Cardiac septum (tissue), 1 donor: ENCODE measurements at regions not wholly inside any gene's neighbourhood (a gene's known extent, or its start where the extent isn't known, plus 50 kb on each side); places are given as distances from the start of the nearest gene placed in this dataset.
"Not testable (repeated sequence)": the region's sequence is repeated elsewhere in the genome, so short reads cannot be mapped to it uniquely, and the experiment has no call there.

ENCODE experiments used
- DNase-seq: peaks from one replicate; pipeline ENCODE4 v3.0.0-alpha.2; 2020; ENCODE audit warnings: low spot score
- intact Hi-C: fragments of 100-400 bp; cut with DNase I; formaldehyde crosslinking; loops from one replicate; pipeline ENCODE4 v1.14.0; 2022
- donor health status: DM: no; HTN: no; CAD: no.

GRCh38 chr5:38768412-38769211 lies 77.2 kb upstream of the OSMR start:
- DNase-seq: no peak
- intact Hi-C loops: no loop called here

- no peak for DNase-seq
- intact Hi-C loops: no loop called here
These were observed 73.3 kb upstream of the OSMR start for GRCh38 chr5:38772471-38772870.

- intact Hi-C loops: no loop called here
- DNase-seq: no peak
These were observed 70.5 kb upstream of the OSMR start for GRCh38 chr5:38775218-38775840.

GRCh38 chr5:38776149-38776896 lies 69.5 kb upstream of the OSMR start:
- intact Hi-C loops: no loop called here
- no peak for DNase-seq

- no peak for DNase-seq
- intact Hi-C loops: no loop called here
These were observed 68.7 kb upstream of the OSMR start for GRCh38 chr5:38777111-38777510.

- intact Hi-C loops: no loop called here
These were observed 65.5 kb upstream of the OSMR start for GRCh38 chr5:38780316-38780715.

GRCh38 chr5:38780945-38781344 lies 64.9 kb upstream of the OSMR start:
- no peak for DNase-seq
- intact Hi-C loops: no loop called here

More at GRCh38 chr5:38780316-38780715, 65.5 kb upstream of the OSMR start:
- DNase-seq: no peak

- no peak for DNase-seq
- intact Hi-C loops: no loop called here
These were observed 63.5 kb upstream of the OSMR start for GRCh38 chr5:38782180-38782835.

GRCh38 chr5:38783011-38783561 lies 62.7 kb upstream of the OSMR start:
- DNase-seq: no peak
- intact Hi-C loops: no loop called here

GRCh38 chr5:38789134-38789533 lies 56.7 kb upstream of the OSMR start:
- DNase-seq: no peak
- intact Hi-C loops: no loop called here

GRCh38 chr5:38789777-38790176 lies 56.0 kb upstream of the OSMR start:
- no peak for DNase-seq
- intact Hi-C loops: no loop called here

- intact Hi-C loops: no loop called here
- no peak for DNase-seq
These were observed 55.5 kb upstream of the OSMR start for GRCh38 chr5:38790268-38790667.

GRCh38 chr5:38790891-38791290 lies 54.9 kb upstream of the OSMR start:
- intact Hi-C loops: no loop called here
- DNase-seq: no peak

- DNase-seq: no peak
- intact Hi-C loops: no loop called here
These were observed 52.7 kb upstream of the OSMR start for GRCh38 chr5:38793099-38793498.

GRCh38 chr5:38794037-38794436 lies 51.8 kb upstream of the OSMR start:
- intact Hi-C loops: not testable (repeated sequence)

GRCh38 chr5:38794986-38795385 lies 50.8 kb upstream of the OSMR start:
- intact Hi-C loops: no loop called here
- no peak for DNase-seq

More at GRCh38 chr5:38794037-38794436, 51.8 kb upstream of the OSMR start:
- DNase-seq: not testable (repeated sequence)

GRCh38 chr5:38795986-38796741 lies 49.6 kb upstream of the OSMR start:
- intact Hi-C loops: no loop called here
- no peak for DNase-seq
